B cell (primary cell): ENCODE measurements at regions not wholly inside any gene's neighbourhood (a gene's known extent, or its start where the extent isn't known, plus 50 kb on each side); places are given as distances from the start of the nearest gene placed in this dataset.

ENCODE experiments used
- EZH2 ChIP-seq: IDR thresholded peaks from 2 replicates; pipeline ENCODE4 v1.6.1; 2012; ENCODE audit warnings: borderline replicate concordance, low read depth, mild to moderate bottlenecking, moderate library complexity, low read length; ENCODE audit not compliant: insufficient read depth, poor library complexity, severe bottlenecking
- TF ChIP-seq, protein P1 (sequence below): fragments of 200-600 bp; IDR thresholded peaks from one replicate; pipeline ENCODE4 v1.8.0; 2022; ENCODE audit warnings: antibody characterized with exemption, mild to moderate bottlenecking

DNA sequence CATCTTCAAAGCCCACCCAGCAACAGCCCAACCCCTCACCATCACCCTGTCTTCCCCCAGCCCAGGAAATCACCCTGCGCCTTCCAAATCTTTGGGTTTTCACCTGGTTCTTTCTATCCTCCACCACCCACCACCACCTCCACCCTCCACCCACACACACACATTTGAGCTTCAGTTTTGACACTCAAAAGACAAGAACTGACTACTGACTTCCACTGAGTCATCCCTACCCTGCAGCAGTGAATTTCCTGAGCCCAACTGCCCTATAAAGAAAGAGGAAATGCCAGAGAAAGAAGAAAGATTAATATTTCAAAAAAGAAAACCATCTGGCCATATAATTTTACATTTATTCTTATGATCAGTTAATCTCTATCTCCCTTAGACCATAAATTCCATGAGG, 137.5 kb downstream of the CHST1 start:
- no peak for TF ChIP-seq EZH2
- TF ChIP-seq, protein P1, sequence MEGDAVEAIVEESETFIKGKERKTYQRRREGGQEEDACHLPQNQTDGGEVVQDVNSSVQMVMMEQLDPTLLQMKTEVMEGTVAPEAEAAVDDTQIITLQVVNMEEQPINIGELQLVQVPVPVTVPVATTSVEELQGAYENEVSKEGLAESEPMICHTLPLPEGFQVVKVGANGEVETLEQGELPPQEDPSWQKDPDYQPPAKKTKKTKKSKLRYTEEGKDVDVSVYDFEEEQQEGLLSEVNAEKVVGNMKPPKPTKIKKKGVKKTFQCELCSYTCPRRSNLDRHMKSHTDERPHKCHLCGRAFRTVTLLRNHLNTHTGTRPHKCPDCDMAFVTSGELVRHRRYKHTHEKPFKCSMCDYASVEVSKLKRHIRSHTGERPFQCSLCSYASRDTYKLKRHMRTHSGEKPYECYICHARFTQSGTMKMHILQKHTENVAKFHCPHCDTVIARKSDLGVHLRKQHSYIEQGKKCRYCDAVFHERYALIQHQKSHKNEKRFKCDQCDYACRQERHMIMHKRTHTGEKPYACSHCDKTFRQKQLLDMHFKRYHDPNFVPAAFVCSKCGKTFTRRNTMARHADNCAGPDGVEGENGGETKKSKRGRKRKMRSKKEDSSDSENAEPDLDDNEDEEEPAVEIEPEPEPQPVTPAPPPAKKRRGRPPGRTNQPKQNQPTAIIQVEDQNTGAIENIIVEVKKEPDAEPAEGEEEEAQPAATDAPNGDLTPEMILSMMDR = no peak
